Activated naive CD4-positive, alpha-beta T cell treated with anti-CD3 and anti-CD28 coated beads for 36 hours (primary cell): ENCODE measurements at regions not wholly inside any gene's neighbourhood (a gene's known extent, or its start where the extent isn't known, plus 50 kb on each side); places are given as distances from the start of the nearest gene placed in this dataset.

Experiments
- CTCF ChIA-PET: fragments of 350-600 bp; sonication (Branson Sonifier 250); formaldehyde crosslinking; loops from one replicate; lab custom pipeline; 2021; ENCODE audit warnings: antibody characterized with exemption; lab: Charles Lee
- DNase-seq: peaks from one replicate; pipeline ENCODE4 v3.0.0-alpha.2; 2020
- H3K27ac Mint-ChIP-seq: one replicate; pipeline ENCODE4 v1.8.0; 2021; ENCODE audit warnings: mild to moderate bottlenecking, mixed read lengths
- H3K27me3 Mint-ChIP-seq: one replicate; pipeline ENCODE4 v1.8.0; 2021; ENCODE audit warnings: low read depth, mixed read lengths
- H3K36me3 Mint-ChIP-seq: one replicate; pipeline ENCODE4 v1.8.0; 2021; ENCODE audit warnings: low read depth, mixed read lengths
- H3K4me1 Mint-ChIP-seq: one replicate; pipeline ENCODE4 v1.8.0; 2021; ENCODE audit warnings: low read depth, mixed read lengths
- H3K4me3 Mint-ChIP-seq: one replicate; pipeline ENCODE4 v1.8.0; 2021; ENCODE audit warnings: mild to moderate bottlenecking, moderate library complexity, mixed read lengths
- H3K9me3 Mint-ChIP-seq: one replicate; pipeline ENCODE4 v1.8.0; 2021; ENCODE audit warnings: mixed read lengths
- intact Hi-C: fragments of 100-400 bp; cut with micrococcal nuclease; formaldehyde crosslinking; loops from one replicate; pipeline ENCODE4 v1.15.1; 2023

- CTCF ChIA-PET: interaction anchor here (0.7 kb wide), 1 partner anchor 1961 kb away, joined by 3 read pairs; no protein-coding TSS in a partner anchor
- Mint-ChIP-seq H3K4me1 (no peaks in the 10 kb centered on the region), H3K9me3 (peaks cover 10% of the 10 kb centered on the region), H3K27me3 (peaks cover 6% of the 10 kb centered on the region), H3K27ac (no peak overlapping the region), H3K4me3 (no peak overlapping the region), H3K36me3 (no peaks in the 10 kb centered on the region)
- intact Hi-C loops: no loop called here
- DNase-seq: no peak
Observed at GRCh38 chr6:88290411-88290810, 124.3 kb upstream of the CNR1 start.

- Mint-ChIP-seq H3K9me3 (peaks cover 10% of the 10 kb centered on the region), H3K27me3 (peaks cover 6% of the 10 kb centered on the region), H3K4me1 (no peaks in the 10 kb centered on the region), H3K36me3 (no peaks in the 10 kb centered on the region), H3K4me3 (no peak overlapping the region), H3K27ac (no peak overlapping the region)
- intact Hi-C loops: no loop called here
- DNase-seq: no peak
- CTCF ChIA-PET: interaction anchor here (0.9 kb wide), 1 partner anchor 10 kb away, joined by 3 read pairs; no protein-coding TSS in a partner anchor
Observed at GRCh38 chr6:88287696-88288095, 121.5 kb upstream of the CNR1 start.

GRCh38 chr6:88276331-88276730 is 110.2 kb upstream of the CNR1 start:
- DNase-seq: no peak
- CTCF ChIA-PET: no interaction called here
- no peaks in the 10 kb centered on the region for H3K36me3 Mint-ChIP-seq
- no peak overlapping the region for H3K27ac Mint-ChIP-seq
- intact Hi-C loops: no loop called here
- no peaks in the 10 kb centered on the region for H3K27me3 Mint-ChIP-seq
- no peaks in the 10 kb centered on the region for H3K9me3 Mint-ChIP-seq
- H3K4me1 Mint-ChIP-seq: no peaks in the 10 kb centered on the region
- H3K4me3 Mint-ChIP-seq: no peak overlapping the region

GRCh38 chr6:88268508-88268907 is 102.4 kb upstream of the CNR1 start:
- Mint-ChIP-seq H3K4me1 (no peaks in the 10 kb centered on the region), H3K4me3 (no peak overlapping the region), H3K9me3 (no peaks in the 10 kb centered on the region), H3K36me3 (no peaks in the 10 kb centered on the region), H3K27me3 (peaks cover 2% of the 10 kb centered on the region), H3K27ac (no peak overlapping the region)
- CTCF ChIA-PET: no interaction called here
- no peak for DNase-seq
- intact Hi-C loops: no loop called here

GRCh38 chr6:88266126-88266525 is 100.0 kb upstream of the CNR1 start:
- no peaks in the 10 kb centered on the region for H3K4me1 Mint-ChIP-seq
- H3K9me3 Mint-ChIP-seq: no peaks in the 10 kb centered on the region
- intact Hi-C loops: no loop called here
- DNase-seq: no peak
- CTCF ChIA-PET: interaction anchor here (0.5 kb wide), 1 partner anchor 766 kb away, joined by 3 read pairs; no protein-coding TSS in a partner anchor
- H3K4me3 Mint-ChIP-seq: no peak overlapping the region
- no peaks in the 10 kb centered on the region for H3K36me3 Mint-ChIP-seq
- H3K27me3 Mint-ChIP-seq: peaks cover 7% of the 10 kb centered on the region
- H3K27ac Mint-ChIP-seq: no peak overlapping the region

GRCh38 chr6:88263591-88263990 is 97.4 kb upstream of the CNR1 start:
- Mint-ChIP-seq H3K36me3 (no peaks in the 10 kb centered on the region), H3K4me3 (no peak overlapping the region), H3K9me3 (no peaks in the 10 kb centered on the region), H3K27me3 (peaks cover 7% of the 10 kb centered on the region), H3K27ac (no peak overlapping the region), H3K4me1 (no peaks in the 10 kb centered on the region)
- CTCF ChIA-PET: interaction anchor here (1.1 kb wide), 1 partner anchor 11 kb away, joined by 3 read pairs; no protein-coding TSS in a partner anchor
- intact Hi-C loops: no loop called here
- no peak for DNase-seq

GRCh38 chr6:88262332-88262731 is 96.2 kb upstream of the CNR1 start:
- Mint-ChIP-seq H3K36me3 (no peaks in the 10 kb centered on the region), H3K27me3 (peaks cover 7% of the 10 kb centered on the region), H3K4me1 (no peaks in the 10 kb centered on the region), H3K4me3 (no peak overlapping the region), H3K9me3 (peaks cover 3% of the 10 kb centered on the region), H3K27ac (no peak overlapping the region)
- no peak for DNase-seq
- CTCF ChIA-PET: no interaction called here
- intact Hi-C loops: no loop called here

GRCh38 chr6:88251301-88251700 is 85.2 kb upstream of the CNR1 start:
- H3K4me1 Mint-ChIP-seq: no peaks in the 10 kb centered on the region
- CTCF ChIA-PET: no interaction called here
- DNase-seq: no peak
- intact Hi-C loops: no loop called here
- no peak overlapping the region for H3K4me3 Mint-ChIP-seq
- H3K9me3 Mint-ChIP-seq: peaks cover 9% of the 10 kb centered on the region
- peaks cover 9% of the 10 kb centered on the region for H3K27me3 Mint-ChIP-seq
- no peak overlapping the region for H3K27ac Mint-ChIP-seq
- no peaks in the 10 kb centered on the region for H3K36me3 Mint-ChIP-seq

- CTCF ChIA-PET: interaction anchor here (0.8 kb wide), 1 partner anchor 9 kb away, joined by 3 read pairs; no protein-coding TSS in a partner anchor
Observed at GRCh38 chr6:88248709-88249321, 82.7 kb upstream of the CNR1 start.

GRCh38 chr6:88246654-88247053 is 80.5 kb upstream of the CNR1 start:
- peaks cover 5% of the 10 kb centered on the region for H3K9me3 Mint-ChIP-seq
- no peak overlapping the region for H3K4me3 Mint-ChIP-seq
- no peaks in the 10 kb centered on the region for H3K4me1 Mint-ChIP-seq
- CTCF ChIA-PET: no interaction called here
- H3K27me3 Mint-ChIP-seq: peaks cover 10% of the 10 kb centered on the region
- no peaks in the 10 kb centered on the region for H3K36me3 Mint-ChIP-seq
- no peak overlapping the region for H3K27ac Mint-ChIP-seq
- intact Hi-C loops: loop anchor here (5.0 kb wide), 1 partner anchor 606 kb away; no protein-coding TSS in a partner anchor
- DNase-seq: no peak

More at GRCh38 chr6:88248709-88249321, 82.7 kb upstream of the CNR1 start:
- Mint-ChIP-seq H3K4me3 (no peak overlapping the region), H3K27me3 (peaks cover 10% of the 10 kb centered on the region), H3K4me1 (no peaks in the 10 kb centered on the region), H3K36me3 (no peaks in the 10 kb centered on the region), H3K9me3 (no peaks in the 10 kb centered on the region), H3K27ac (no peak overlapping the region)
- intact Hi-C loops: loop anchor here (5.0 kb wide), 1 partner anchor 603 kb away; no protein-coding TSS in a partner anchor
- no peak for DNase-seq

GRCh38 chr6:88244721-88245120 is 78.6 kb upstream of the CNR1 start:
- intact Hi-C loops: loop anchor here (5.0 kb wide), 1 partner anchor 608 kb away; no protein-coding TSS in a partner anchor
- CTCF ChIA-PET: no interaction called here
- DNase-seq: no peak
- Mint-ChIP-seq H3K36me3 (no peaks in the 10 kb centered on the region), H3K4me3 (no peak overlapping the region), H3K27ac (no peak overlapping the region), H3K27me3 (peaks cover 10% of the 10 kb centered on the region), H3K4me1 (no peaks in the 10 kb centered on the region), H3K9me3 (peaks cover 9% of the 10 kb centered on the region)

GRCh38 chr6:88238901-88239300 is 72.8 kb upstream of the CNR1 start:
- CTCF ChIA-PET: no interaction called here
- no peak overlapping the region for H3K4me3 Mint-ChIP-seq
- no peak overlapping the region for H3K27ac Mint-ChIP-seq
- peaks cover 2% of the 10 kb centered on the region for H3K27me3 Mint-ChIP-seq
- H3K9me3 Mint-ChIP-seq: peaks cover 9% of the 10 kb centered on the region
- intact Hi-C loops: loop anchor here (1.0 to 5.0 kb wide), 2 partner anchors 309 to 407 kb away; no protein-coding TSS in a partner anchor
- no peaks in the 10 kb centered on the region for H3K4me1 Mint-ChIP-seq
- no peak for DNase-seq
- no peaks in the 10 kb centered on the region for H3K36me3 Mint-ChIP-seq

- peak; percentile 4 for DNase-seq
- Mint-ChIP-seq H3K36me3 (no peaks in the 10 kb centered on the region), H3K4me1 (no peaks in the 10 kb centered on the region), H3K9me3 (peaks cover 9% of the 10 kb centered on the region), H3K27ac (no peak overlapping the region), H3K27me3 (peaks cover 2% of the 10 kb centered on the region), H3K4me3 (no peak overlapping the region)
- CTCF ChIA-PET: interaction anchor here (1.1 kb wide), 1 partner anchor 308 kb away, joined by 3 read pairs; no protein-coding TSS in a partner anchor
- intact Hi-C loops: loop anchor here (1.0 to 5.0 kb wide), 2 partner anchors 308 to 406 kb away; no protein-coding TSS in a partner anchor
Observed at GRCh38 chr6:88238065-88238464, 71.9 kb upstream of the CNR1 start.
